Astrocyte (in vitro differentiated cells and primary cell): ENCODE measurements at regions not wholly inside any gene's neighbourhood (a gene's known extent, or its start where the extent isn't known, plus 50 kb on each side); places are given as distances from the start of the nearest gene placed in this dataset.
A peak's percentile ranks its signal among the peaks of the same experiment; 100 is the strongest.

ENCODE experiments used
- DNase-seq: peaks from one replicate; pipeline ENCODE4 v3.0.0-alpha.2; 2010; ENCODE audit warnings: low read depth
- FAIRE-seq: peaks from 2 replicates; lab custom pipeline; 2011; peaks lifted over from hg19 to GRCh38; lab: Jason Lieb, UNC
- H2AFZ ChIP-seq: 2 replicates; pipeline ENCODE4 v1.6.0; 2012; ENCODE audit warnings: low read depth, low read length, inconsistent platforms
- H3K27ac ChIP-seq: 2 replicates; pipeline ENCODE4 v1.5.1; 2011; ENCODE audit warnings: low read depth, low read length, inconsistent platforms
- H3K27me3 ChIP-seq: 2 replicates; pipeline ENCODE4 v1.6.0; 2011; ENCODE audit warnings: low read length, inconsistent platforms; ENCODE audit not compliant: insufficient read depth
- H3K36me3 ChIP-seq: 2 replicates; pipeline ENCODE4 v1.5.1; 2011; ENCODE audit warnings: low read length, inconsistent platforms; ENCODE audit not compliant: insufficient read depth
- H3K4me1 ChIP-seq: 2 replicates; pipeline ENCODE4 v1.5.1; 2011; ENCODE audit warnings: low read length, inconsistent platforms; ENCODE audit not compliant: insufficient read depth
- H3K4me2 ChIP-seq: 2 replicates; pipeline ENCODE4 v1.6.0; 2012; ENCODE audit warnings: low read length, inconsistent platforms
- H3K4me3 ChIP-seq: 2 replicates; pipeline ENCODE4 v1.5.1; 2011; ENCODE audit warnings: low read depth, mild to moderate bottlenecking, low read length, inconsistent platforms; ENCODE audit not compliant: insufficient read depth
- H3K79me2 ChIP-seq: 2 replicates; pipeline ENCODE4 v1.6.0; 2012; ENCODE audit warnings: mild to moderate bottlenecking, low read length, inconsistent platforms; ENCODE audit not compliant: insufficient read depth
- H3K9ac ChIP-seq: 2 replicates; pipeline ENCODE4 v1.6.0; 2012; ENCODE audit warnings: mild to moderate bottlenecking, low read length, inconsistent platforms
- H3K9me3 ChIP-seq: 2 replicates; pipeline ENCODE4 v1.5.1; 2012; ENCODE audit warnings: low read depth, mild to moderate bottlenecking, low read length, inconsistent platforms; ENCODE audit not compliant: insufficient read depth
- H4K20me1 ChIP-seq: 2 replicates; pipeline ENCODE4 v1.6.0; 2012; ENCODE audit warnings: low read length, inconsistent platforms; ENCODE audit not compliant: insufficient read depth
- H3K27ac Mint-ChIP-seq: one replicate; pipeline ENCODE4 v1.8.0; 2021; ENCODE audit warnings: mild to moderate bottlenecking, mixed read lengths; ENCODE audit not compliant: unreplicated experiment
- H3K27me3 Mint-ChIP-seq: one replicate; pipeline ENCODE4 v1.8.0; 2021; ENCODE audit warnings: low read depth, mixed read lengths; ENCODE audit not compliant: unreplicated experiment
- H3K36me3 Mint-ChIP-seq: one replicate; pipeline ENCODE4 v1.8.0; 2021; ENCODE audit warnings: low read depth, mixed read lengths; ENCODE audit not compliant: unreplicated experiment
- H3K4me1 Mint-ChIP-seq: one replicate; pipeline ENCODE4 v1.8.0; 2021; ENCODE audit warnings: low read depth, mixed read lengths; ENCODE audit not compliant: unreplicated experiment
- H3K4me3 Mint-ChIP-seq: one replicate; pipeline ENCODE4 v1.8.0; 2021; ENCODE audit warnings: mild to moderate bottlenecking, moderate library complexity, mixed read lengths; ENCODE audit not compliant: unreplicated experiment
- H3K9me3 Mint-ChIP-seq: one replicate; pipeline ENCODE4 v1.8.0; 2021; ENCODE audit warnings: mild to moderate bottlenecking, mixed read lengths; ENCODE audit not compliant: unreplicated experiment
- CTCF ChIP-seq: IDR thresholded peaks from 2 replicates; pipeline ENCODE4 v1.5.1; 2011; ENCODE audit warnings: low read depth, mild to moderate bottlenecking, inconsistent platforms, low read length, moderate library complexity; ENCODE audit not compliant: insufficient read depth
- EZH2 ChIP-seq: IDR thresholded peaks from 2 replicates; pipeline ENCODE4 v1.6.1; 2012; ENCODE audit warnings: mild to moderate bottlenecking, low read length, inconsistent platforms; ENCODE audit not compliant: insufficient read depth

- Mint-ChIP-seq H3K9me3 (no peaks in the 10 kb centered on the region), H3K27me3 (no peaks in the 10 kb centered on the region), H3K4me3 (no peak overlapping the region), H3K27ac (no peak overlapping the region), H3K36me3 (no peaks in the 10 kb centered on the region), H3K4me1 (no peaks in the 10 kb centered on the region)
- no peaks in the 10 kb centered on the region for H3K36me3 ChIP-seq
- no peaks in the 10 kb centered on the region for H3K27me3 ChIP-seq
- FAIRE-seq (no peak), DNase-seq (no peak)
- H2AFZ ChIP-seq: no peak overlapping the region
- no peaks in the 10 kb centered on the region for H4K20me1 ChIP-seq
- H3K27ac ChIP-seq: no peak overlapping the region
- no peaks in the 10 kb centered on the region for H3K4me1 ChIP-seq
- no peak overlapping the region for H3K9ac ChIP-seq
- H3K79me2 ChIP-seq: no peaks in the 10 kb centered on the region
- no peak overlapping the region for H3K4me2 ChIP-seq
- H3K9me3 ChIP-seq: no peaks in the 10 kb centered on the region
- TF ChIP-seq EZH2 (no peak), CTCF (no peak)
- no peak overlapping the region for H3K4me3 ChIP-seq
Measured at GRCh38 chr3:102761766-102762165, 327.0 kb downstream of the ZPLD1 start.

GRCh38 chr3:102790747-102791325, 356.0 kb downstream of the ZPLD1 start:
- TF ChIP-seq EZH2 (no peak), CTCF (no peak)
- Mint-ChIP-seq H3K27me3 (no peaks in the 10 kb centered on the region), H3K27ac (no peak overlapping the region), H3K36me3 (no peaks in the 10 kb centered on the region), H3K9me3 (no peaks in the 10 kb centered on the region), H3K4me3 (no peak overlapping the region), H3K4me1 (peaks cover 4% of the 10 kb centered on the region)
- Histone ChIP-seq H2AFZ (no peak overlapping the region), H3K9ac (no peak overlapping the region), H3K27me3 (no peaks in the 10 kb centered on the region), H3K27ac (no peak overlapping the region), H3K9me3 (no peaks in the 10 kb centered on the region), H3K36me3 (no peaks in the 10 kb centered on the region), H3K4me3 (no peak overlapping the region), H3K4me1 (peaks cover 3% of the 10 kb centered on the region), H3K4me2 (peak overlapping the region; percentile 8), H4K20me1 (no peaks in the 10 kb centered on the region), H3K79me2 (no peaks in the 10 kb centered on the region)
- FAIRE-seq (peak; percentile 89), DNase-seq (peak; percentile 91)
